GM18507 (cell line): ENCODE measurements at regions not wholly inside any gene's neighbourhood (a gene's known extent, or its start where the extent isn't known, plus 50 kb on each side); places are given as distances from the start of the nearest gene placed in this dataset.
"Not testable (repeated sequence)": the region's sequence is repeated elsewhere in the genome, so short reads cannot be mapped to it uniquely, and the experiment has no call there.

Experiments used
- DNase-seq: peaks from one replicate; pipeline ENCODE4 v3.0.0; 2011; ENCODE audit warnings: low read depth; ENCODE audit not compliant: insufficient read length; ENCODE audit errors: extremely low spot score
- FAIRE-seq: peaks from 2 replicates; lab custom pipeline; 2011; peaks lifted over from hg19 to GRCh38; lab: Jason Lieb, UNC

DNA sequence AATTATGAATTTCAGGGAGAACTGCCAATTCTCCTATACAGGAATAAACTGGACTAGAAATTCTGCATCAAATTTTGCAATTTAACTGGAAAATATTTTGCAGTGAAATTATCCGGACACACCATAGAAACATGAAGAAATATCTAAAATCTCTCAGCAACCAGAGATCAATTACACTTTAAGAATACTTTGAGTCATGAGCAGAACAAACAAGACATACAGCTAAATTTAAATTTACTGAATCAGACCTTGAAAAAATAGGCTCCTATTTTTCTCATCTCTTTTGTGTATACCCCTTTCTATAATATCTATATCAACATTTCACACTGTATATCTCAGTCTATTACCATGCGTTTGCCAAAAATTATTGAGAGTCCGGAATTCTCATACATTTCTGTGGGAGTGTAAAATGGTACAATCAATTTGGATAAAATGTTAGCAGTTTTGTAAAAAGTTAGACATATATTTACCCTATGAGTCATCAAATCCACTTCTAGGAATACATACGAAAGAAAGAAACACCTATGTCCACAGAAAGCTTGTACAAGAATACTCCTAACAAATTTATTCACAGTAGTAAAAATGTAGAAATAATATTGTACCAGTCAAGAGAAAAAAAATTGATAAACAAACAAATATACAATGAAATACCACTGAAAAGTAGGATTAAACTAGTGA, 593.1 kb upstream of the NECTIN3 start:
- DNase-seq = no peak
- FAIRE-seq = no peak

DNA sequence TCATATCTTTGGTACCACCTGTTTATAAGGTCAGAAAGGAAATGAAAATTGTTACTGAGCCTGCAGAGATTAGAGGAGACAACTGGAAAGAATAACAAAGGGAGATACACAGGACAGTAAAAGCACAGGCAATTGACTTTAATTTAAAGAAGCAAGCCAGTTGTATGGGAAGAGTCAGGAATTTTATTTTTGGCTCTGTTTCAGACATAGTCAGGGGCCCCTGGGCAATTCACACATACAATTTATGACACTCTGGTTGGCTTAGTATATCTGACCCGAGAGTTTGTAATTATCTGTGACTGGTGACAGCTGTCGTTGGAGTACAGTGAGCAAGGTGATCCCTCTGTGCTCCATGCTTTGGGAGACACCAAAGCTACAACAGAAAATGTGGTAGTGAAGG, 591.9 kb upstream of the NECTIN3 start:
- no peak for FAIRE-seq
- no peak for DNase-seq

DNA sequence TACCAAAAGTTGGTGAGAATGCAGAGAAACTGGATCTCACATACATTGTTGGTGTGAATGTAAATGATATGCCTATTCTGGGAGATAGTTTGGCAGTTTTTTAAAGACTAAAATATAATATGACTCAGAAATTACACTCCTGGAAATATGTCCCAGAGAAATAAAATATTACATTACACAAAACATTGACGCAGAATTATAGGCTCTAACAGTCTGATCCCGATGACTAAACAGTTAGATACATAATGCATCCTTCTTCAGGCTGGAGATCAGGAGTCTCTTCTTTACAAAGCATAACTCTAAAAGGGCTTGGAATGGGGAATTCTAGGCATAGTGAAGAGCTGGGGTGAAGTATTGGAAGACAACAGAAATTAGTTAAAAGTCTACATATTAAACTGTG, 586.2 kb upstream of the NECTIN3 start:
- FAIRE-seq (no peak), DNase-seq (no peak)

- FAIRE-seq = no peak
Observed at GRCh38 chr3:110487840-110488239, 583.8 kb upstream of the NECTIN3 start.

DNA sequence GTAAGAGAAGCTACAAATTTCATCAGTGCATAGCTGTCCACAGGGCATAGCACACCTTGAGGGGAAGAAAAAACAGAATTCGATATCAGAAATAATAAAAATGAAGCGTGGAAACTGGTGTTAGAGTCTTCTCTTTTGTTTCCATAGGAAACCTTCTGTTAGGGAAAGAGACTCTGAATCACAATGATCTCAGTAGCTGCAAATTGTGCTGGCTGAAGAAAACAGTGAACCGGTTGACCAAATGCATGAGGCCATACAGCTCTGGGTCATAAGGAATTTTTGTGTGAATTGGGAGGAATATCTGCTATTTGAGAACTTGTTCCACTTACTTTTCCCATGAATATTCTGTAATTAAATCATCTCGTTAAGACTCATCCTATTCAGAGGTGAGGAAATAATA, 580.2 kb upstream of the NECTIN3 start:
- no peak for FAIRE-seq
- DNase-seq = no peak

More at GRCh38 chr3:110487840-110488239, 583.8 kb upstream of the NECTIN3 start:
- DNase-seq = no peak

- DNase-seq = no peak
- no peak for FAIRE-seq
Observed at GRCh38 chr3:110492876-110493275, 578.7 kb upstream of the NECTIN3 start.

- no peak for DNase-seq
- FAIRE-seq = no peak
Observed at GRCh38 chr3:110493438-110494092, 578.1 kb upstream of the NECTIN3 start.

- FAIRE-seq (no peak), DNase-seq (no peak)
Observed at GRCh38 chr3:110494093-110494490, 577.5 kb upstream of the NECTIN3 start.

GRCh38 chr3:110494728-110495127, 576.9 kb upstream of the NECTIN3 start:
- FAIRE-seq (no peak), DNase-seq (no peak)

GRCh38 chr3:110495201-110495927, 576.3 kb upstream of the NECTIN3 start:
- FAIRE-seq (no peak), DNase-seq (no peak)

- FAIRE-seq (no peak), DNase-seq (no peak)
Observed at GRCh38 chr3:110504401-110504800, 567.2 kb upstream of the NECTIN3 start.

DNA sequence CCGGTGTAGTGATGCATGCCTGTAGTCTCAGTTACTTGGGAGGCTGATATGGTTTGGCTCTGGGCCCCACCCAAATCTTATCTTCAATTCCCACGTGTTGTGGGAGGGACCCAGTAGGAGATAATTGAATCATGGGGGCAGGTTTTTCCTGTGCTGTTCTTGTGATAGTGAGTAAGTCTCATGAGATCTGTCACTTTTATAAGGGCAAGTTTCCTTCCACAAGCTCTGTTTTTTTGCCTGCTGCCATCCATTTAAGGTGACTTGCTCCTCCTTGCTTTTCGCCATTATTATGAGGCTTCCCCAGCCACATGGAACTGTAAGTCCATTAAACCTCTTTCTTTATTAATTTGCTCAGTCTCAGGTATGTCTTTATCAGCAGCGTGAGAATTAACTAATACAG, 566.7 kb upstream of the NECTIN3 start:
- no peak for FAIRE-seq
- DNase-seq = no peak

GRCh38 chr3:110506890-110507289, 564.7 kb upstream of the NECTIN3 start:
- DNase-seq = no peak
- FAIRE-seq = no peak

- DNase-seq, FAIRE-seq: not testable (repeated sequence)
Observed at GRCh38 chr3:110507570-110507969, 564.0 kb upstream of the NECTIN3 start.

- DNase-seq (no peak), FAIRE-seq (no peak)
Observed at GRCh38 chr3:110512961-110513360, 558.7 kb upstream of the NECTIN3 start.

- FAIRE-seq (no peak), DNase-seq (no peak)
Observed at GRCh38 chr3:110518031-110518430, 553.6 kb upstream of the NECTIN3 start.

DNA sequence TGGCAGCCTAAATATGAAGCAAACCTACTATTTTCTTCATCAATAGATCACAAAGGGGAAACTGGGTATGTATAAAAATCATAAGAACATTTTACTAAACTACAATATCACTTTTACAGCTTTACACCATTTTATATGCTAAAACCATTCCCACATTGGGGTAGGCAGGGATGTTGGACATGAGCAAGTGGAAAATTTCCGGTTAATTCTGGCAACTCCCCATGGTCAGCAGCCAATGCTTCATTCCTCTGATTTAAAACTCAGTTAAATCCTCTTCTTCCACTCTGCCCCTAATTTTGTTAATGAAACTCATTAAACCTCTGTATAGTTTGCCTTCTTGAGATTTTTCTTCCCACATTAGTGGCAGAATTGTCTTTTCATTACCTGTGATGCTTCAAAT, 552.5 kb upstream of the NECTIN3 start:
- FAIRE-seq (no peak), DNase-seq (no peak)

- DNase-seq (no peak), FAIRE-seq (no peak)
Observed at GRCh38 chr3:110521019-110521418, 550.6 kb upstream of the NECTIN3 start.

- not testable (repeated sequence) for FAIRE-seq
Observed at GRCh38 chr3:110525558-110526064, 546.0 kb upstream of the NECTIN3 start.

More at GRCh38 chr3:110525558-110526064, 546.0 kb upstream of the NECTIN3 start:
- not testable (repeated sequence) for DNase-seq
